GM12878 (cell line): ENCODE measurements at regions not wholly inside any gene's neighbourhood (a gene's known extent, or its start where the extent isn't known, plus 50 kb on each side); places are given as distances from the start of the nearest gene placed in this dataset.

Experiments
- ATAC-seq: fragments of 200-7000 bp; cut with Tn5 transposase; 3 replicates; pipeline ENCODE4 v1.9.1; 2020; ENCODE audit warnings: mild to moderate bottlenecking, moderate library complexity
- BruUV-seq: library from RNA; stranded (reverse); fragments of 400-500 nt; replicated peaks from 2 replicates; lab custom pipeline; 2021; lab: Mats Ljungman, UMichigan
- CTCF ChIA-PET: fragments of 300-600 bp; sonication (Branson Sonifier 250); formaldehyde crosslinking; extraction: SDS; loops from one replicate; lab custom pipeline; 2021; ENCODE audit warnings: inconsistent platforms; lab: Yijun Ruan, JAX
- POLR2A ChIA-PET: fragments of 350-600 bp; formaldehyde crosslinking; extraction: SDS; loops from one replicate; lab custom pipeline; 2021; ENCODE audit warnings: inconsistent platforms; lab: Charles Lee
- RAD21 ChIA-PET: fragments of 300-600 bp; sonication (Branson Sonifier 250); formaldehyde crosslinking; loops from one replicate; lab custom pipeline; 2023; ENCODE audit warnings: antibody characterized with exemption; ENCODE audit not compliant: unreplicated experiment; lab: Charles Lee
- SMC1A ChIA-PET: fragments of 300-600 bp; sonication (Branson Sonifier 250); formaldehyde crosslinking; loops from one replicate; lab custom pipeline; 2023; ENCODE audit not compliant: unreplicated experiment, uncharacterized antibody; lab: Charles Lee
- DNase-seq: peaks from one replicate; pipeline ENCODE4 v3.0.0-alpha.2; 2011; ENCODE audit warnings: low read depth, low spot score
- FAIRE-seq: peaks from 3 replicates; lab custom pipeline; 2011; peaks lifted over from hg19 to GRCh38; lab: Jason Lieb, UNC
- H2AFZ ChIP-seq: 2 replicates; pipeline ENCODE4 v1.6.0; 2011; ENCODE audit warnings: low read depth, low read length, control low read depth; ENCODE audit not compliant: control insufficient read depth
- H3K27ac ChIP-seq: 2 replicates; pipeline ENCODE4 v1.5.1; 2011; ENCODE audit warnings: control low read depth; ENCODE audit not compliant: control insufficient read depth, insufficient read depth
- H3K27me3 ChIP-seq, 2 experiments: replicated peaks in 1 of 2; 2 replicates each; pipeline versions ENCODE4 v1.6.0 to v1.6.1; 2011; ENCODE audit warnings: low read length in 1 of 2; ENCODE audit not compliant: control insufficient read depth in 2 of 2, insufficient read depth in 2 of 2
- H3K36me3 ChIP-seq, 2 experiments: 2 replicates each; pipeline ENCODE4 v1.5.1; 2011; ENCODE audit warnings: low read length in 1 of 2; ENCODE audit not compliant: control insufficient read depth in 2 of 2, insufficient read depth in 2 of 2
- H3K4me1 ChIP-seq: 2 replicates; pipeline ENCODE4 v1.6.1; 2011; ENCODE audit warnings: mild to moderate bottlenecking, low read length, moderate library complexity, mixed read lengths; ENCODE audit not compliant: control insufficient read depth, insufficient read depth
- H3K4me2 ChIP-seq: 2 replicates; pipeline ENCODE4 v1.6.0; 2011; ENCODE audit warnings: control low read depth; ENCODE audit not compliant: control insufficient read depth, insufficient read depth
- H3K4me3 ChIP-seq: fragments of 200-600 bp; sonication (generic); 2 replicates; pipeline ENCODE4 v1.5.1; 2016
- H3K79me2 ChIP-seq: 2 replicates; pipeline ENCODE4 v1.6.0; 2011; ENCODE audit warnings: low read length; ENCODE audit not compliant: control insufficient read depth, insufficient read depth
- H3K9ac ChIP-seq: 2 replicates; pipeline ENCODE4 v1.8.0; 2011; ENCODE audit warnings: low read length, control low read depth, mixed read lengths; ENCODE audit not compliant: control insufficient read depth, insufficient read depth
- H3K9me3 ChIP-seq: replicated peaks from 3 replicates; pipeline ENCODE4 v1.5.1; 2011; ENCODE audit warnings: mild to moderate bottlenecking, low read length; ENCODE audit not compliant: control insufficient read depth, insufficient read depth
- H4K20me1 ChIP-seq: 2 replicates; pipeline ENCODE4 v1.6.0; 2011; ENCODE audit not compliant: control insufficient read depth, insufficient read depth
- ASH2L ChIP-seq: fragments of 300-600, 200-600 bp; sonication (generic); IDR thresholded peaks from 2 replicates; pipeline ENCODE4 v1.6.1; 2017; ENCODE audit warnings: low read depth, mild to moderate bottlenecking, borderline replicate concordance
- ETV6 ChIP-seq, 2 experiments: fragments of 450-650 bp in 1 of 2; IDR thresholded peaks in 1 of 2; conservative IDR thresholded peaks in 1 of 2; 2 replicates each; pipeline ENCODE4 v1.6.1; 2014; ENCODE audit warnings: antibody characterized with exemption in 1 of 2, borderline replicate concordance in 1 of 2, low read depth in 1 of 2, mild to moderate bottlenecking in 1 of 2, moderate library complexity in 1 of 2
- HCFC1 ChIP-seq: fragments of 150-350 bp; IDR thresholded peaks from 2 replicates; pipeline ENCODE4 v1.6.1; 2014; ENCODE audit warnings: low read length
- KLF5 ChIP-seq: fragments of 450-650 bp; IDR thresholded peaks from 2 replicates; pipeline ENCODE4 v1.6.1; 2014; ENCODE audit warnings: mild to moderate bottlenecking; ENCODE audit not compliant: partially characterized antibody
- NFXL1 ChIP-seq: fragments of 450-650 bp; IDR thresholded peaks from 2 replicates; pipeline ENCODE4 v1.6.1; 2017; ENCODE audit warnings: antibody characterized with exemption, mild to moderate bottlenecking, borderline replicate concordance
- NR2C2 ChIP-seq: IDR thresholded peaks from 2 replicates; pipeline ENCODE4 v1.6.1; 2011; ENCODE audit warnings: borderline replicate concordance, low read depth; ENCODE audit not compliant: control insufficient read depth, insufficient read length
- PBX3 ChIP-seq: IDR thresholded peaks from 2 replicates; pipeline ENCODE4 v1.6.1; 2011; ENCODE audit warnings: mild to moderate bottlenecking, low read depth, low read length, moderate library complexity; ENCODE audit not compliant: insufficient replicate concordance
- SPI1 ChIP-seq: IDR thresholded peaks from 2 replicates; pipeline ENCODE4 v1.6.1; 2011; ENCODE audit warnings: low read depth, mild to moderate bottlenecking, low read length, moderate library complexity, borderline replicate concordance; ENCODE audit not compliant: insufficient read depth
- YY1 ChIP-seq: IDR thresholded peaks from 2 replicates; pipeline ENCODE4 v1.6.1; 2011; ENCODE audit warnings: low read depth, mild to moderate bottlenecking, low read length
- WGBS: methylation state at CpG from one replicate; pipeline ENCODE4 v1.1.6; 2016; ENCODE audit warnings: low lambda C conversion rate; ENCODE audit not compliant: insufficient replicate concordance, insufficient coverage; ENCODE audit errors: missing lambda C conversion rate; 5-methylcytosine and 5-hydroxymethylcytosine counted together
- in situ Hi-C: fragments of 300-500 bp; cut with MboI; formaldehyde crosslinking; loops from 9 replicates; pipeline ENCODE4 v1.14.3; 2018; ENCODE audit warnings: mixed read lengths
- intact Hi-C: fragments of 100-400 bp; cut with micrococcal nuclease; formaldehyde crosslinking; loops from one replicate; pipeline ENCODE4 v1.14.2; 2022; ENCODE audit not compliant: unreplicated experiment
- TF ChIP-seq, protein P1 (sequence below): IDR thresholded peaks from 2 replicates; pipeline ENCODE4 v1.6.1; 2012; ENCODE audit warnings: low read length, inconsistent platforms
- TF ChIP-seq, protein P2 (sequence below): fragments of 450-650 bp; IDR thresholded peaks from 2 replicates; pipeline ENCODE4 v1.6.1; 2017; ENCODE audit warnings: mild to moderate bottlenecking, moderate library complexity
- TF ChIP-seq, protein P3 (sequence below): fragments of 150-350 bp; IDR thresholded peaks from 2 replicates; pipeline ENCODE4 v1.6.1; 2016; ENCODE audit warnings: low read depth, low read length

GRCh38 chr9:107723015-107723414 lies 233.4 kb upstream of the KLF4 start:
- in situ Hi-C loops = no loop called here
- RAD21 ChIA-PET = no interaction called here

More at GRCh38 chr9:107723015-107723414, 233.4 kb upstream of the KLF4 start:
- H3K4me3 ChIP-seq = no peak overlapping the region
- H2AFZ ChIP-seq = no peak overlapping the region
- FAIRE-seq (no peak), DNase-seq (no peak), ATAC-seq (no peak)
- 17% methylated on average over 4 of the region's 4 CpGs for WGBS
- H4K20me1 ChIP-seq = no peaks in the 10 kb centered on the region
- H3K36me3 ChIP-seq = no peaks in the 10 kb centered on the region
- H3K27me3 ChIP-seq = no peaks in the 10 kb centered on the region
- TF ChIP-seq, protein P1, sequence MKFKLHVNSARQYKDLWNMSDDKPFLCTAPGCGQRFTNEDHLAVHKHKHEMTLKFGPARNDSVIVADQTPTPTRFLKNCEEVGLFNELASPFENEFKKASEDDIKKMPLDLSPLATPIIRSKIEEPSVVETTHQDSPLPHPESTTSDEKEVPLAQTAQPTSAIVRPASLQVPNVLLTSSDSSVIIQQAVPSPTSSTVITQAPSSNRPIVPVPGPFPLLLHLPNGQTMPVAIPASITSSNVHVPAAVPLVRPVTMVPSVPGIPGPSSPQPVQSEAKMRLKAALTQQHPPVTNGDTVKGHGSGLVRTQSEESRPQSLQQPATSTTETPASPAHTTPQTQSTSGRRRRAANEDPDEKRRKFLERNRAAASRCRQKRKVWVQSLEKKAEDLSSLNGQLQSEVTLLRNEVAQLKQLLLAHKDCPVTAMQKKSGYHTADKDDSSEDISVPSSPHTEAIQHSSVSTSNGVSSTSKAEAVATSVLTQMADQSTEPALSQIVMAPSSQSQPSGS = no peak
- no peak for TF ChIP-seq HCFC1
- TF ChIP-seq, protein P2, sequence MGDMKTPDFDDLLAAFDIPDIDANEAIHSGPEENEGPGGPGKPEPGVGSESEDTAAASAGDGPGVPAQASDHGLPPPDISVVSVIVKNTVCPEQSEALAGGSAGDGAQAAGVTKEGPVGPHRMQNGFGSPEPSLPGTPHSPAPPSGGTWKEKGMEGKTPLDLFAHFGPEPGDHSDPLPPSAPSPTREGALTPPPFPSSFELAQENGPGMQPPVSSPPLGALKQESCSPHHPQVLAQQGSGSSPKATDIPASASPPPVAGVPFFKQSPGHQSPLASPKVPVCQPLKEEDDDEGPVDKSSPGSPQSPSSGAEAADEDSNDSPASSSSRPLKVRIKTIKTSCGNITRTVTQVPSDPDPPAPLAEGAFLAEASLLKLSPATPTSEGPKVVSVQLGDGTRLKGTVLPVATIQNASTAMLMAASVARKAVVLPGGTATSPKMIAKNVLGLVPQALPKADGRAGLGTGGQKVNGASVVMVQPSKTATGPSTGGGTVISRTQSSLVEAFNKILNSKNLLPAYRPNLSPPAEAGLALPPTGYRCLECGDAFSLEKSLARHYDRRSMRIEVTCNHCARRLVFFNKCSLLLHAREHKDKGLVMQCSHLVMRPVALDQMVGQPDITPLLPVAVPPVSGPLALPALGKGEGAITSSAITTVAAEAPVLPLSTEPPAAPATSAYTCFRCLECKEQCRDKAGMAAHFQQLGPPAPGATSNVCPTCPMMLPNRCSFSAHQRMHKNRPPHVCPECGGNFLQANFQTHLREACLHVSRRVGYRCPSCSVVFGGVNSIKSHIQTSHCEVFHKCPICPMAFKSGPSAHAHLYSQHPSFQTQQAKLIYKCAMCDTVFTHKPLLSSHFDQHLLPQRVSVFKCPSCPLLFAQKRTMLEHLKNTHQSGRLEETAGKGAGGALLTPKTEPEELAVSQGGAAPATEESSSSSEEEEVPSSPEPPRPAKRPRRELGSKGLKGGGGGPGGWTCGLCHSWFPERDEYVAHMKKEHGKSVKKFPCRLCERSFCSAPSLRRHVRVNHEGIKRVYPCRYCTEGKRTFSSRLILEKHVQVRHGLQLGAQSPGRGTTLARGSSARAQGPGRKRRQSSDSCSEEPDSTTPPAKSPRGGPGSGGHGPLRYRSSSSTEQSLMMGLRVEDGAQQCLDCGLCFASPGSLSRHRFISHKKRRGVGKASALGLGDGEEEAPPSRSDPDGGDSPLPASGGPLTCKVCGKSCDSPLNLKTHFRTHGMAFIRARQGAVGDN = no peak
- no peak for TF ChIP-seq SPI1
- no peak for TF ChIP-seq NFXL1
- TF ChIP-seq NR2C2 = no peak
- TF ChIP-seq ETV6 (conservative IDR thresholded peaks at IDR 0.05 in 1 of 2, IDR thresholded peaks at IDR 0.05 in 1 of 2; ENCODE audit: borderline replicate concordance in 1 of 2, low read depth in 1 of 2) = no peak
- no peak for TF ChIP-seq KLF5
- TF ChIP-seq YY1 = no peak
- TF ChIP-seq, protein P3, sequence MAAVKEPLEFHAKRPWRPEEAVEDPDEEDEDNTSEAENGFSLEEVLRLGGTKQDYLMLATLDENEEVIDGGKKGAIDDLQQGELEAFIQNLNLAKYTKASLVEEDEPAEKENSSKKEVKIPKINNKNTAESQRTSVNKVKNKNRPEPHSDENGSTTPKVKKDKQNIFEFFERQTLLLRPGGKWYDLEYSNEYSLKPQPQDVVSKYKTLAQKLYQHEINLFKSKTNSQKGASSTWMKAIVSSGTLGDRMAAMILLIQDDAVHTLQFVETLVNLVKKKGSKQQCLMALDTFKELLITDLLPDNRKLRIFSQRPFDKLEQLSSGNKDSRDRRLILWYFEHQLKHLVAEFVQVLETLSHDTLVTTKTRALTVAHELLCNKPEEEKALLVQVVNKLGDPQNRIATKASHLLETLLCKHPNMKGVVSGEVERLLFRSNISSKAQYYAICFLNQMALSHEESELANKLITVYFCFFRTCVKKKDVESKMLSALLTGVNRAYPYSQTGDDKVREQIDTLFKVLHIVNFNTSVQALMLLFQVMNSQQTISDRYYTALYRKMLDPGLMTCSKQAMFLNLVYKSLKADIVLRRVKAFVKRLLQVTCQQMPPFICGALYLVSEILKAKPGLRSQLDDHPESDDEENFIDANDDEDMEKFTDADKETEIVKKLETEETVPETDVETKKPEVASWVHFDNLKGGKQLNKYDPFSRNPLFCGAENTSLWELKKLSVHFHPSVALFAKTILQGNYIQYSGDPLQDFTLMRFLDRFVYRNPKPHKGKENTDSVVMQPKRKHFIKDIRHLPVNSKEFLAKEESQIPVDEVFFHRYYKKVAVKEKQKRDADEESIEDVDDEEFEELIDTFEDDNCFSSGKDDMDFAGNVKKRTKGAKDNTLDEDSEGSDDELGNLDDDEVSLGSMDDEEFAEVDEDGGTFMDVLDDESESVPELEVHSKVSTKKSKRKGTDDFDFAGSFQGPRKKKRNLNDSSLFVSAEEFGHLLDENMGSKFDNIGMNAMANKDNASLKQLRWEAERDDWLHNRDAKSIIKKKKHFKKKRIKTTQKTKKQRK = no peak
- TF ChIP-seq ASH2L = no peak
- TF ChIP-seq PBX3 = no peak
- H3K27ac ChIP-seq = no peak overlapping the region
- SMC1A ChIA-PET = interaction anchor here (1.3 kb wide), 2 partner anchors 8 to 29 kb away, joined by 3 to 4 read pairs; no protein-coding TSS in a partner anchor
- CTCF ChIA-PET = no interaction called here
- POLR2A ChIA-PET = interaction anchor here (0.9 kb wide), 1 partner anchor 22 kb away, joined by 4 read pairs; no protein-coding TSS in a partner anchor
- no peak overlapping the region for H3K4me2 ChIP-seq
- no peaks in the 10 kb centered on the region for H3K4me1 ChIP-seq
- intact Hi-C loops = no loop called here
- no peak overlapping the region for H3K9ac ChIP-seq
- BruUV-seq = no TSS peak
- H3K9me3 ChIP-seq = no peaks in the 10 kb centered on the region
- H3K79me2 ChIP-seq = no peaks in the 10 kb centered on the region
